H1 (cell line): ENCODE measurements at regions not wholly inside any gene's neighbourhood (a gene's known extent, or its start where the extent isn't known, plus 50 kb on each side); places are given as distances from the start of the nearest gene placed in this dataset.

Experiments used
- CTCF ChIA-PET: fragments of 300-600 bp; sonication (Branson Sonifier 250); formaldehyde crosslinking; loops from one replicate; lab custom pipeline; 2021; ENCODE audit not compliant: partially characterized antibody; lab: Charles Lee
- POLR2A ChIA-PET: fragments of 300-600 bp; sonication (Branson Sonifier 250); formaldehyde crosslinking; loops from one replicate; lab custom pipeline; 2021; ENCODE audit warnings: inconsistent platforms; ENCODE audit not compliant: partially characterized antibody; lab: Charles Lee
- DNase-seq, 2 experiments: peaks; one replicate each; pipeline versions ENCODE4 v3.0.0 to v3.0.0-alpha.2; 2010 to 2022; ENCODE audit warnings: low spot score in 2 of 2, low read depth in 1 of 2, mixed read lengths in 1 of 2
- FAIRE-seq: peaks from 2 replicates; lab custom pipeline; 2011; peaks lifted over from hg19 to GRCh38; lab: Jason Lieb, UNC
- H2AFZ ChIP-seq: 2 replicates; pipeline ENCODE4 v1.8.1; 2012; ENCODE audit warnings: low read length, inconsistent platforms
- H2AK5ac ChIP-seq: 2 replicates; pipeline ENCODE4 v1.6.1; 2013; ENCODE audit warnings: low read depth, low read length
- H2BK120ac ChIP-seq: replicated peaks from 2 replicates; pipeline ENCODE3; 2013; ENCODE audit warnings: low read depth, low read length, inconsistent platforms
- H2BK12ac ChIP-seq: 2 replicates; pipeline ENCODE4 v1.6.1; 2013; ENCODE audit warnings: low read depth, low read length
- H2BK15ac ChIP-seq: 2 replicates; pipeline ENCODE4 v1.6.1; 2013; ENCODE audit warnings: low read length
- H2BK20ac ChIP-seq: 2 replicates; pipeline ENCODE4 v1.6.1; 2013; ENCODE audit warnings: low read length
- H2BK5ac ChIP-seq: 2 replicates; pipeline ENCODE4 v1.6.1; 2013; ENCODE audit warnings: low read depth, low read length
- H3K14ac ChIP-seq: 2 replicates; pipeline ENCODE4 v1.6.1; 2013; ENCODE audit warnings: inconsistent platforms; ENCODE audit not compliant: insufficient read length
- H3K18ac ChIP-seq: 2 replicates; pipeline ENCODE4 v1.6.1; 2013; ENCODE audit warnings: low read length; ENCODE audit errors: extremely low read depth
- H3K23ac ChIP-seq: 2 replicates; pipeline ENCODE4 v1.6.1; 2013; ENCODE audit warnings: inconsistent platforms; ENCODE audit not compliant: insufficient read length
- H3K23me2 ChIP-seq: 2 replicates; pipeline ENCODE4 v1.6.1; 2013; ENCODE audit warnings: low read depth, low read length
- H3K27ac ChIP-seq: 2 replicates; pipeline ENCODE4 v1.6.1; 2011; ENCODE audit warnings: low read depth, low read length, inconsistent platforms
- H3K27me3 ChIP-seq, 4 experiments: replicated peaks in 1 of 4; 1 replicate in 1 of 4; 2 replicates in 3 of 4; pipeline versions ENCODE4 v1.6.1 to v1.8.1; 2011 to 2013; ENCODE audit warnings: low read length in 3 of 4, mild to moderate bottlenecking in 3 of 4, inconsistent platforms in 2 of 4, mixed read lengths in 2 of 4, moderate library complexity in 1 of 4; ENCODE audit not compliant: control insufficient read depth in 3 of 4, insufficient read depth in 3 of 4; ENCODE audit errors: extremely low read depth in 1 of 4
- H3K36me3 ChIP-seq, 4 experiments: 2 replicates each; pipeline versions ENCODE4 v1.6.1 to v1.8.1; 2011 to 2013; ENCODE audit warnings: mild to moderate bottlenecking in 4 of 4, low read length in 3 of 4, moderate library complexity in 2 of 4, control low read depth in 1 of 4, inconsistent platforms in 1 of 4; ENCODE audit not compliant: insufficient read depth in 4 of 4, control insufficient read depth in 2 of 4
- H3K4ac ChIP-seq: replicated peaks from 2 replicates; pipeline ENCODE3; 2013; ENCODE audit warnings: low read length, low read depth, mixed read lengths, inconsistent platforms; ENCODE audit not compliant: insufficient read length
- H3K4me1 ChIP-seq, 4 experiments: replicated peaks in 1 of 4; 1 replicate in 1 of 4; 2 replicates in 3 of 4; pipeline versions ENCODE4 v1.6.1 to v1.8.1; 2011 to 2013; ENCODE audit warnings: low read length in 3 of 4, inconsistent platforms in 2 of 4, mixed read lengths in 1 of 4; ENCODE audit not compliant: insufficient read depth in 4 of 4, control insufficient read depth in 3 of 4
- H3K4me2 ChIP-seq, 2 experiments: 2 replicates each; pipeline versions ENCODE4 v1.6.1 to v1.8.1; 2011 to 2013; ENCODE audit warnings: low read depth in 2 of 2, low read length in 2 of 2, control low read depth in 1 of 2, inconsistent platforms in 1 of 2, mild to moderate bottlenecking in 1 of 2; ENCODE audit not compliant: insufficient read depth in 1 of 2
- H3K4me3 ChIP-seq, 4 experiments: fragments of 200-600, 300-600 bp in 1 of 4; sonication (generic), shearing (Covaris generic), sonication (Bioruptor Twin) in 1 of 4; 2 replicates each; pipeline versions ENCODE4 v1.5.1 to v1.8.1; 2011 to 2016; ENCODE audit warnings: low read length in 4 of 4, low read depth in 3 of 4, control low read depth in 2 of 4, inconsistent platforms in 2 of 4, mild to moderate bottlenecking in 2 of 4, mixed read lengths in 1 of 4, moderate library complexity in 1 of 4; ENCODE audit not compliant: insufficient read depth in 2 of 4; ENCODE audit errors: extremely low read depth in 1 of 4
- H3K56ac ChIP-seq: replicated peaks from 2 replicates; pipeline ENCODE3; 2013; ENCODE audit warnings: low read depth, mild to moderate bottlenecking, mixed read lengths, low read length, inconsistent platforms; ENCODE audit not compliant: insufficient read length
- H3K79me1 ChIP-seq: 2 replicates; pipeline ENCODE4 v1.6.1; 2013; ENCODE audit warnings: low read depth, low read length, control low read depth
- H3K79me2 ChIP-seq, 2 experiments: 2 replicates each; pipeline versions ENCODE4 v1.6.1 to v1.8.1; 2012 to 2013; ENCODE audit warnings: low read length in 2 of 2, mild to moderate bottlenecking in 2 of 2, inconsistent platforms in 1 of 2; ENCODE audit not compliant: insufficient read depth in 2 of 2, control insufficient read depth in 1 of 2
- H3K9ac ChIP-seq, 4 experiments: replicated peaks in 1 of 4; 1 replicate in 1 of 4; 2 replicates in 3 of 4; pipeline versions ENCODE4 v1.6.1 to v1.8.1; 2011 to 2013; ENCODE audit warnings: low read depth in 3 of 4, low read length in 3 of 4, control low read depth in 2 of 4, mild to moderate bottlenecking in 2 of 4, moderate library complexity in 2 of 4, inconsistent platforms in 1 of 4; ENCODE audit errors: extremely low read depth in 1 of 4
- H3K9me3 ChIP-seq, 2 experiments: 2 replicates each; pipeline versions ENCODE4 v1.6.1 to v1.8.1; 2012 to 2013; ENCODE audit warnings: mild to moderate bottlenecking in 2 of 2, moderate library complexity in 2 of 2, control low read depth in 1 of 2, inconsistent platforms in 1 of 2, low read depth in 1 of 2, low read length in 1 of 2, mixed read lengths in 1 of 2; ENCODE audit not compliant: insufficient read depth in 2 of 2
- H4K20me1 ChIP-seq, 2 experiments: replicated peaks in 1 of 2; 2 replicates each; pipeline versions ENCODE3 to v1.8.1; 2011 to 2013; ENCODE audit warnings: inconsistent platforms in 2 of 2, low read length in 2 of 2, mild to moderate bottlenecking in 1 of 2; ENCODE audit not compliant: insufficient read depth in 2 of 2, control insufficient read depth in 1 of 2
- H4K5ac ChIP-seq: 2 replicates; pipeline ENCODE4 v1.6.1; 2013; ENCODE audit warnings: low read length, low read depth, mixed read lengths, inconsistent platforms; ENCODE audit not compliant: insufficient read length
- H4K8ac ChIP-seq: 2 replicates; pipeline ENCODE4 v1.8.0; 2013; ENCODE audit warnings: mild to moderate bottlenecking, moderate library complexity, low read length, inconsistent platforms; ENCODE audit not compliant: insufficient read depth; ENCODE audit errors: extremely low read depth
- H4K91ac ChIP-seq: replicated peaks from 2 replicates; pipeline ENCODE3; 2013; ENCODE audit warnings: low read length, mixed read lengths, inconsistent platforms; ENCODE audit not compliant: insufficient read length
- BCL11A ChIP-seq, 2 experiments: IDR thresholded peaks; one replicate each; pipeline ENCODE4 v1.6.1; 2011; ENCODE audit warnings: low read depth in 2 of 2, low read length in 2 of 2, mild to moderate bottlenecking in 2 of 2
- CEBPB ChIP-seq: IDR thresholded peaks from 2 replicates; pipeline ENCODE4 v1.6.1; 2012; ENCODE audit warnings: low read depth, low read length
- CHD2 ChIP-seq: IDR thresholded peaks from 2 replicates; pipeline ENCODE4 v1.6.1; 2012; ENCODE audit warnings: low read length, improper control_type of control experiment
- EZH2 ChIP-seq: fragments of 200-600 bp; sonication (generic); IDR thresholded peaks from 2 replicates; pipeline ENCODE4 v1.7.1; 2012; ENCODE audit warnings: low read depth, mild to moderate bottlenecking, moderate library complexity, low read length, inconsistent platforms; ENCODE audit not compliant: severe bottlenecking
- HDAC2 ChIP-seq, 2 experiments: fragments of 300-600 bp in 1 of 2; sonication (generic) in 1 of 2; IDR thresholded peaks; 2 replicates each; pipeline ENCODE4 v1.6.1; 2011 to 2012; ENCODE audit warnings: low read depth in 2 of 2, low read length in 2 of 2, mild to moderate bottlenecking in 2 of 2, moderate library complexity in 2 of 2, borderline replicate concordance in 1 of 2, inconsistent platforms in 1 of 2
- HDAC6 ChIP-seq: IDR thresholded peaks from one replicate; pipeline ENCODE4 v1.7.1; 2012; ENCODE audit warnings: low read depth, mild to moderate bottlenecking, inconsistent platforms, low read length, moderate library complexity
- JUND ChIP-seq: IDR thresholded peaks from 2 replicates; pipeline ENCODE4 v1.6.1; 2011; ENCODE audit warnings: mild to moderate bottlenecking, improper control_type of control experiment, low read length
- SRF ChIP-seq: IDR thresholded peaks from 2 replicates; pipeline ENCODE4 v1.6.1; 2011; ENCODE audit warnings: mild to moderate bottlenecking, low read depth, low read length, moderate library complexity
- YY1 ChIP-seq: IDR thresholded peaks from 2 replicates; pipeline ENCODE4 v1.6.1; 2011; ENCODE audit warnings: low read depth, mild to moderate bottlenecking, low read length
- ZNF274 ChIP-seq: IDR thresholded peaks from 2 replicates; pipeline ENCODE4 v1.7.0; 2012; ENCODE audit warnings: low read length, borderline replicate concordance; ENCODE audit errors: extremely low read depth

DNA sequence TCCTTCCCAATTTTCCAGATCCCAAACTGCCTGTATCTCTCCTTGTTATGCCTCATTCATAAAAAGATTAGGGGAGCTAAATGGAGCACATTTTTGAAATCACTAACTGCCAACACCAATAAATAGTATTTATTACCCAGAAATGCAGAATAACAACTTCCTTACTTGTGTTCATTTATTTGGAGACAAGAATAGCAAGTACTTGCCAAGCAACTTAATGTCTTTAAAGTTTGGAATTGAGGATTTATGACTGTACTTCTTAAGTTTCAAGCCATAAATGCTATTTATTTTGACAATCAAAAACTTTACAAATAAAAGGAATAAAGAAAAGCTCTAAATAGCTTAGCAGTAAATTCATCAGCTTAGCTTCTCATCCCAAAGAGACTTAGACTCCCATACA lies 626.1 kb upstream of the NOVA1 start (continued):
- TF ChIP-seq JUND, result no peak

- Histone ChIP-seq H4K5ac (no peak overlapping the region), H2BK12ac (no peak overlapping the region), H3K18ac (no peak overlapping the region), H3K27ac (no peak overlapping the region), H3K27me3 (no peaks in the 10 kb centered on the region), H3K9ac (no peak overlapping the region), H3K23me2 (no peaks in the 10 kb centered on the region), H2AFZ (no peak overlapping the region), H3K79me2 (no peaks in the 10 kb centered on the region), H3K14ac (no peak overlapping the region), H2AK5ac (no peak overlapping the region), H4K91ac (no peak overlapping the region), H3K36me3 (no peaks in the 10 kb centered on the region), H4K20me1 (no peaks in the 10 kb centered on the region), H3K4ac (no peak overlapping the region), H3K4me2 (no peak overlapping the region), H3K56ac (no peak overlapping the region), H3K4me3 (no peak overlapping the region), H3K9me3 (0 out of 4 replicates have a peak, but pooled peaks cover 0 to 3% of the 10 kb centered on the region in 2 experiments), H3K79me1 (no peaks in the 10 kb centered on the region), H2BK20ac (no peak overlapping the region), H2BK120ac (no peak overlapping the region), H3K23ac (no peak overlapping the region), H2BK5ac (no peak overlapping the region), H3K4me1 (no peaks in the 10 kb centered on the region), H4K8ac (no peak overlapping the region), H2BK15ac (no peak overlapping the region)
- POLR2A ChIA-PET, result no interaction called here
- DNase-seq (no peak), FAIRE-seq (no peak)
- TF ChIP-seq CHD2, result no peak
- TF ChIP-seq SRF, result no peak
- no peak for TF ChIP-seq HDAC6
- TF ChIP-seq EZH2, result no peak
- no peak for TF ChIP-seq HDAC2 (IDR thresholded peaks at IDR 0.05; ENCODE audit: borderline replicate concordance in 1 of 2, low read depth in 2 of 2, low read length in 2 of 2)
- TF ChIP-seq ZNF274, result no peak
- no peak for TF ChIP-seq YY1
- TF ChIP-seq CEBPB, result no peak
- TF ChIP-seq BCL11A (IDR thresholded peaks at IDR 0.05; ENCODE audit: low read depth in 2 of 2, low read length in 2 of 2), result no peak
- CTCF ChIA-PET, result no interaction called here
Measured at GRCh38 chr14:27228053-27228452, 630.2 kb upstream of the NOVA1 start.
